LHCN-M2 (cell line): ENCODE measurements at regions not wholly inside any gene's neighbourhood (a gene's known extent, or its start where the extent isn't known, plus 50 kb on each side); places are given as distances from the start of the nearest gene placed in this dataset.

Experiments
- DNase-seq: peaks from one replicate; pipeline ENCODE4 v3.0.0-alpha.2; 2012; ENCODE audit warnings: low read depth

DNA sequence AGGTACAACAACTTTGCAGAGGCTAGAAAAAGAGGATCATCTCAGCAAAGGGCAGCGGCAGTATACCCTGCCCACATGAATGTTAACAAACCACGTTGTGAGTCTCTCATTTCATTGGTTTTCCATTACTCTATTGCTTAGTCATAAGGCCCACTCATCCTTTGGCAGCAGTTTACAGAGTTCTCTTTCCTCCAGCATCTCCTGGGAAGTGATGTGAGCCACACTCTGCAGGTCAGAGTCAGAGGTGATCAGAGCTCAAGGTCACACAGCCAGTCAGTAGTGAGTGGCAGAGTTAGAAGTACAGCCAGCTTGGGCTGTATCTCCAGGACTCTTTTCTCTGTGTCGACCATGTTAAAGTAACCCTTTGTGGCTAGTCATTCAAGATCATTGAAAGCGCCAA lies 599.6 kb upstream of the GRAMD2B start:
- peak; percentile 64 for DNase-seq

DNA sequence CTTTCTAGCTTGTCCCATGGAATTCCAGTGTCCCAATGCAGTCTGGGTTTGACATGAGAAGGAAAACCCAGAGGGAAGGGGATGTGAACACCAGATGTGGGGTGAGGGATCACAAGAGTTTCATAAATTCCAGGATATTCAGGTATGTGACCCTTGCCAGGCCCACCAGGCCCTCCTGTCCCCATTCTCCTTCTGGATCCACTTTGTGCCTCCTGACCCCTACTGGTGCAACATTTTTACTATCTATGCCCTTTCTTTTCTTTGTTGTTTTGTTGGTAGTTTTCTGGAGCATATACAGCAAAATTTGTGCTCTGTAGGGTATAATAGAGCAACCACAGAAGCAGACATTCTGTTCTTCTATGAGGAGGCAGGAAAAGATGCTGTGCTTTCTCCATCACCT lies 597.0 kb upstream of the GRAMD2B start:
- no peak for DNase-seq

DNA sequence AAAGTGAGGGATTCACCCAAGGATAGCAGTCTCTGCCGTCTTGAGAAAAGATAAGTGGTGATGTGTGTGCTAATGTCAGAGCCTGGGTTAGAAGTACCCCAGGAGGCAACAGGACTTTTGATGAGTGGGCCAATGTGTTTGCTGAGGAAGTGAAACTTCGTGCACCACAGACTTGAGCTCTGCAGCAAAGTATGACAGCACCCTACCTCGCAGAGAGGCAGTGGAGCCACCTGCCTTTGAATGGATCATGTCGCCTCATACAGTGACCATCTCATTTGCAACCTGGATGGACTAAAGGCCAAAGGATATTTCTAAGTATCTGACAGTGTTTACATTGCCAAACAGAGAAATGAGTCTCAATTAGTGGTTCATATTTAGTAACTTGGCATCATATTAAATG lies 593.9 kb upstream of the GRAMD2B start:
- DNase-seq = no peak

DNA sequence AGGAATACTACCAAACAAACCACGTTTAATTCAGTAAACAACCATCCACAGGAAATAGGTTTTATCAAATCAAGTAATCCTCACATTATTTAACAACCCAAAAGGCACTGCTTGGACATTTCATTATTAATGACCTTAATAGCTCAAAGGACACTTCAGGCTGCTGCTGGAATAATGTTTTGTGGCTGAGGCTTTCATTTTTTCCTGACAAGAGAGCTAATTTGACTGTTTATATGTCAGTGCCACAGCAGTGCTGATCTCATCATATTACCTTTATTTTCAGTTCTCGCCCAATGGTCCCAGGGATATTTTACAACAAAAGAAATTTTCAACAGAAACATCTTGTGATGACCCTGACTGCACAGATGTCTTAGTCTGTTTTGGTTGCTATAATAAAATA lies 589.8 kb upstream of the GRAMD2B start:
- no peak for DNase-seq

DNA sequence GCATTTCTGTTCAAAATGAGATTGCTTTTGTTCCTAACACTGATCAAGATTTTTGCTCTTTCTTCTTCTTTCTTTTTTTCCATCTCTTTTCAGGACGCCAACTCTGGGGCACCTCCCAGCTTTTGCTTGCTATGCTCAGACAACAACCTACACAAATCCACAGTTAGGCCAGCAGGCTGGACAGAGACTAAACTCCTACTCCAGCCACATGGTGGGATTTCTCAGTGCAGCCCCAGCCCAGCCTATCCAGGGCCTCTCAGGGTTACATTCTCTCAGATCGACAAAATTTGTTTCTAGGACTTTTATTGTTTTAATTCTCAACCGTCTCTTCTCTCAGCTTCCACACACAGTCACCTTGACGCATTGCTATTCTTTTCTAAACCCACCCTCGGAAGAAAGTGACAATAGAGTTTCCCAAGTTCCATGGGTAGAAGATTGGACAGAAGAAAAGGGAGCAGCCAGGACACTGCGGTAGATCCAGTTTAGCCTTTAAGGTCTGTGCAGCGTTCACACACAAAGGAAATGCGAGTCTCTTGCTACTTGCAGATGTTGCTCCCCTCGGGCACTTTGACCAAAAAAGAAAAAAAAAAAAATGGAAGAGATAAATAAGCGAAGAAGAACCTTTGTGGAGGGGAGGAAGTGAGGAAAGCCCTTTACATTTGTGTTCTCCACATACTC lies 588.6 kb upstream of the GRAMD2B start:
- DNase-seq = no peak

DNA sequence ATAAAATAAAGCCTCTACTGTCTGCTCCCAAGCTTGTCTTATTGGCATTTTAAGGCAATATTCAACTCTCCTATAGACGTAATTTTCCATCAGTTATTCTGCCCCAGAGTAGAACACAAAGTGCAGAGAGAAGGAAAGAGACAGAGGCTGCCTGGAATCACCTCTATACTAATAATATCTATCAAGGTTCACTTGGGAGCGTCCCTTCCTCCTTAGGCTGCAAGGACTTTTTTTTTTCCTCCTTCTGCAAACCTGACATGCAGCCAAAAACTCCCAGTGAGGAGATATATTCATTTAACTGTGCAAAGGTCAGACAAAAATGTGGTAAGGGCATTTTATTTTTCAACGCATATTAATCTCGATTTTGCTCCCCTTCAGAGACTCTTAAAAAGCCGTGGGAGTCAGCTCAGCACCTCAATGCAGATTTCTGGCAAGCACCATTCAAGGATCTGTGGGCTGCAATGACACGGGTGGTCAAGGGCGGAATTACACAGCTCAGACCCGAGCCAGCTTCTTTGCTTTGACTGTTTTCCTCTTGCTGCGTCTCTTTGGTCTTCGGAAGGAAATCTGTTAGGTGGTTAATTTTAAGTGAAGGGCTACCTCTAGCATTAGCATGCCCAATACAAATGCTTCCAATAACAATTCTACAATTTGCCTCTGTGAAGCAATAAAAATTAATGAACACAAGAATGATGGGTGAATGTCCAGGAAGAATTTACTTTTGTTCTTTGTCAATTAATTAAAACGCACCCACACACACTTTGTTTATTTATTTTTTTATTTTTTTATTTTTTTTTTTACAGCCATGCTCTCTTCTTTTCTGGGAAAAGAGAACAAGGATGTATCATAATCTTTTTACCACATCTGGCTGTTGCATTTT lies 587.7 kb upstream of the GRAMD2B start:
- peak; percentile 18 for DNase-seq

DNA sequence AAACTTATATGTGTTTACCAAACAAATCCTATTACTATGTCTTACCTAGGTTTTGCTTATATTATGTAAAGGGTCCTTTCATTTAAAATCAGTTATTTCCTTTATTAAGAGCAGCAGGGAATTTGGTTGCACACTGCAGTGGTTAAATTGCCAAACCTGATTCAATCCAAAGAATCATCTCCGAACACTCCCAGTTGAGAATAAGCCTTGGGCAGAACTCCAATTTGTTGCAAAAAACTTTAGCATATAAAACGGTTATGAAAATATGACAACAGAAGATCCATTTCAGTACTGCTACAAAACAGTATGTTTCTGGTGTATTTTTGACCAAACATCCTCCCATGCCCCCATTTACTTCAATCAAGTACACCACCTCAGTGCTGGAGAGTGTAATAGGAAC lies 587.0 kb upstream of the GRAMD2B start:
- DNase-seq = no peak

DNA sequence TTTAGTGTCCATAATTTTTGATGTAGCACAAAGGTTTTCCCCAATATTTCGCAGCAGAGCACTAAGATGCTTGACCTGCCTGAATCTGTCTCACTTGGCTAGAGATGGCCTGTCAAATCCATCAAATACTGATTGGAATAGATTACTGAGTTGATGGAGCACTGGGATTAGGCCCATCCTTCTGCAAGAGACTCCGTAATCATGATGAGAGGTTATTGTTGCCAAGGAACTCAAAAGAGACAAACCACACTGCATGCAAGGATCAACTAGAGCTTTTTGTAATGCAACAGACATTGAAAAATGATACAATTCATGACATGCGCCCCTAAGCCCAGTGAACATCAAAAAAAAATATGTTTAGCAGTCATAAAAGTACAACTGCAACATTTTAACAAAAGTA lies 585.3 kb upstream of the GRAMD2B start:
- no peak for DNase-seq

DNA sequence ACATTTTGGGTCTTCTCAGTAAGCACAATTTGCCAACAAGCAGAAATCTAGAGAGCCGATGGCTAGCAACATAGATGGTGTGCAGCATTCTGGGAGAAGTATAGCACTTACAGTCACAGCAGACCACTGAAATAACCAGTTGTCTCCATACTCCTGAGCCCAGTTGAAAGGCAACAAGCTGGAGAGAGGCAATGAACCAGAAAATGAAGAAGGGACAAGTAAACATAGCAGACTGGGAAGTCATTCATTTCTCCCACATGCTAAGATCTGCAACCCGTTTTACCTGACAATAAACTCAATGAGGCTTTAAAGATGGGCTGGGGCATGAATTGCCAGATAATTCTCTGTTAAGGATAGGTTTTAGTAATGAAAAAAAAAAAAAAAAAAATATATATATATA lies 575.6 kb upstream of the GRAMD2B start:
- DNase-seq = no peak

DNA sequence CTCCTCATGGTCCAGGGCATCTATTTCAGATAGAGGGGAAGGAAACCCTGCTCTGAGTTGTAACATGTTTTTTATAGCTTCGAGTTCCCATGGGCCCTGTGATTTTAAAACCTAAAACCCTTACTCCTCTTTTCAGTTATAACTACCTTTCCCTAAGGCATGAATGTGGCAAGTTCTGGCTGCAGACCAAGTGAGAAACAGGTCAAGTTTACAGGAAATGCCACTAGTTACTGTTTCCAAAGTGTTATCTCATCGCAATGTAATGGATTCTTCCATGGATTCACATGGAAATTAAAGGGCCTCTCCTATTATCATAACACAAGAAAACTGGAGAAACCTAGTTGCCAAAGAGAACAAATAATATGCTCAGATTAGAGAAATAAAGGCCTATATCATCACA lies 574.5 kb upstream of the GRAMD2B start:
- no peak for DNase-seq

DNA sequence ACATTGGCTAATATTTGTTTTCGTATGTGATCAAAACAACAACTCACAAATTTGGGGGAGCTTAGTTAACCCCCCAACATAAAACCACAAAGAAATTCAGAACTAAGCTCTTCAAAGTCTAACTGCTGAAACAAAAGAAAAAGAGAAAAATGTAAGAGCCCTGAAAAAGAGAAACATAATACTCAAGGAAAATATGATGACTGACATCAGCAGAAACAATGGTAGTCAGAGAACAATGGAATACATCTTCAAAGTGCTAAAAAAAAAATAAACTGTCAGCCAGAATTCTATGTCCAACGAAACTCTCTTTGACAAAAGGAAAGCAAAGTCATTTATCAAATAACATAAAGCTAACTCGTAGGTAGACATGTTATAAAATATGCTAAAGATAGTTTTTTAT lies 566.3 kb upstream of the GRAMD2B start:
- DNase-seq = no peak

DNA sequence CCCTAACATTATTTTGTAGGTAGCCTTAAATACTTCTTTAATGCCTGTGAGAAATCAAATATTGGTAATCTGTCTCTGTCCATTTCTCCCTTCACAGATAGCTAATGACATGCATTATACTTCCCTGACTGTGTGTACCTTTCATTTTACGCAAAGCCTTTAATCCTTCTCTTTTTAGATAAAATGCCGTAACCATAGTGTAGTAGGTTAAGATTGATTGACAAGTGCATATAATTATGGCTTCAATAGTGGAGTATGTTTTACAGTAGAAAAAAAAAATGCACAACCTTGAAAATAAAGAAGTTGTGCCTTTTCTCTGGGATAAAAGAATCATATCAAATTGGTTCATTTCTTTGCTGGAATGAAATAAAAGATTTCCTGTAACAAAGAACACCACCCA lies 559.6 kb upstream of the GRAMD2B start:
- no peak for DNase-seq

DNA sequence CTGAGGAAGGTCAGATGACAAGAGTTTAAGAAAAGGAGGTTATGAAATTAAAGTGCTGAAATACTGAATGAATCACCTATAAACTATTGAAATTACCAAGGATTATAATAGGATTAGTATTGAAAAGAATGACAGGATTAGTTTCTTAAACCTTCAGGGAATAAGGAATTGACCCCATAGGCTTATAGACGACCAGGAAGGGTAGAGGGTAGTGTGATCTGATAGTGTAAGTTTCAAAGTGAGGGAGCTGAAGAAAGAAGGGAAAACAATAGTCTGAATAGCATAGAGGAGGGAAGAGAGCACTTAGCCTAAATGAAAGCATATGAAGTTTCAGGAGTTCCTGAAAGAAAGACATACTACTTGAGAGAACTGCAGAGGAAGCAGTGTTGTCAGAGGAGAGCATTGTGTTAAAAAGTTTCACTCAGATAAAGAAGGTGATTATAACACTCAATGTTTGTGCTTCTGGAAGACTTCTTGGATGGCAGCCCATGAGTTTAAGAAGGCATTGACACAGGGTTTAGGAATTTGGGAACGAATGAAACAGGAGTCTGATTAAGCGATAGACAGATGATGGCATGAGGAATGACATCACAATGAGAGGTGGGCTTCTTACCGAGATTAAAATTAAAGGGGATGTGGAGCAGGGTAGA lies 557.9 kb upstream of the GRAMD2B start:
- DNase-seq = peak; percentile 20

DNA sequence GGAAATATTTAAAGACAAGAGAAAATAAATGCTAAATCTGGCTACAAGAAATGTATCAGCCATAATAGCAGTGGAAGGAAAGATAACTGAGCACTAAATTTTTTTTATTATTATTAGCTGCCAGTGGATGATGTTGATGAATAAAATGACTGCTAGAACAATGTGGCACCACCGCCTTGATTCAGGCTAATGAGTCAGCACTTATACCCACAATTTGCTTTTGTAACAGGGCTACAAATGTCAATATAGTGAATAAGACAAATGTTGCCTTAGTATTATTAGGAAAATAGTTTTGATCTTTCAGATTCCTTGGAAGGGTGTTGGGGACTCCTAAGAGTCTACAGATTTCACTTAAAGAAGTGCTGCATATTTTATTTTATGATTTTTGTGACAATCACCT lies 555.2 kb upstream of the GRAMD2B start:
- peak; percentile 22 for DNase-seq

DNA sequence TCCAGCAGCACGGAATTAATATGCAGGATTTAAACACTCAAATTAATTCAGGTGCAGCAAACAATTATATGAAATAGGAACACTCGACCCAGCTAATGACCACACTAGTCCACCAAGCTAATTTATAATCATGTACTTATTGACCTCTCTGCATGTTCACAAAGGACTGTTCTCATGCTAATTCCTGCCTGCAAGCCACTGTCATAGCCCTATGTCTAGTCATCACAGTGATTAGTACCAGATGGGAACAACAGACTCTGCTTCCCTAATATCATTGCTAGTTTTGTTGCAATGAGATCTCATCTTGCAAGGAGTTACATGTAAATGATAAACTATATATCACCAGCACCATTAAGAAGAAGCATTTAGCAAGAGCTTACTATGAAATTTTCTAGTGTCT lies 553.0 kb upstream of the GRAMD2B start:
- DNase-seq = no peak

DNA sequence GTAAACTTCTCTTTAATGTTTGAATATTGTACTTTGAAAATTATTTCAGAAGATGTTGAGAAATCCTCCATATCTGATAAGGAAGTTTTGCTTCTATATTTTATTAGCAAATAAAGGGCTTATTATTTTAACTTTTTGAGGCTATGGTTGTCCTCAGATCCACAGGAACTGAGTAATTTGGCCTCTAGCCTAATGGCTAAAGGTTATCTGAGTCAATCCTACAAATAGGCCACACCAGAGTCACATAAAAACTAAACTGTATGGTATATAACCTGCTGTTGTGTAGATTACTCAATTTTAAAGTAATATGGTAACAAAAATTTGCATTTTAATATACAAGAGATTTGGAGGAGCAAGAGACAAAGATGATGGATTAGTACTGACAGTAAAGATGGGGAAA lies 549.2 kb upstream of the GRAMD2B start:
- DNase-seq = peak; percentile 55

DNA sequence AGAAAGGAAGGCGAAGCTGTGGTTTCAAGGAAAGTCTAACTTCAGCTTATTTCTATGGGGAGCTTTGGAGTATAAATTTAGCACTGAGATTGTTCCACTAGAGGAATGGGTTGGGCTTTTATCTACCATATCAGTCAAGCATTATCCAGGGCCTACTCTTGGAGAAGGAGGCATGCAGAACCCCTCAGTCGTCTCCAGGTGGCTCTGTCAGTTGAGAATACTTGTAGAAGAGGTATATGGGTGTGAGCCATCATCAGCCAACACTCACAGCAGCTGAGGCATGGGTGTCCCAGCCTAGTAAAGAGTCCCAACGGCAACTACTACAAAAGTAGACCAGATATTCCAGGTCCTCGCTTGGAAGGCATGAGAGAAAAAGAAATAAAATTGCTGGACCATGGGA lies 548.5 kb upstream of the GRAMD2B start:
- peak; percentile 35 for DNase-seq

DNA sequence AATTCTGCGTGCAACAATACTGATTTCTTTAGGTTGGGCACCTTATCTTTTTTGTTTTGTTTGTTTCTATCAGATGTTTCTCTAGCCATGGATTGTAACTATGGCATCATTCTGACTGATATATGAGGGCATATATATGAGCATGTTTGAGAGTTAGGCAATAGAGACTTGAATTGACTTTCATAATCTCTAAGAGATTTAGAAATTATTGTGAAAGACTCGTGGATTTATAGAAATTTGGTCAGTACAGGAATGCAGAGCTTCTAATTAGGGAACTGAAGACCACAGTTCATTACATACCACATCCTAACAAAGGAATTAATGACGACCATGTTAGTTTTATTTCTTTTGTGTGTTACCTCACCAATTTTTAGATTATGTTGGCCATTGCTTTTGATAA lies 546.0 kb upstream of the GRAMD2B start:
- DNase-seq = no peak

DNA sequence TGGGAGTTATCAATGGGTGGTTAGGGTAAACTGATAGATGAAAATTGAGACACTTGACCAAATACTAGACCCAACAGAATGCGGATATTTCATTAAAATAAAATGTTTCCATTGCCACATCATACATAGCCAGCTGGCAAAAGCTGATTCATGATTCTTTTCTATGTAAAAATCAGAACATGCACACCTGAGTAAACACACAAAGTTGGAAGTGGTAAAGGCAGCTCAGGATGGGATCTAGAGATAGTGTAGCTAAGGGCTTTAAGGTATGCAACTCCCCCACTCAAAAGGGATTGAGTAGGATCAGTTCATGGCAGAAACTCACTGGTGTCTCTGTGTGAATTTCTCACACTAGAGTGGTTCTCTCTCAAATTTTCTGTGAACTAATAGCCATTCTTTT lies 541.1 kb upstream of the GRAMD2B start:
- DNase-seq = peak; percentile 15

DNA sequence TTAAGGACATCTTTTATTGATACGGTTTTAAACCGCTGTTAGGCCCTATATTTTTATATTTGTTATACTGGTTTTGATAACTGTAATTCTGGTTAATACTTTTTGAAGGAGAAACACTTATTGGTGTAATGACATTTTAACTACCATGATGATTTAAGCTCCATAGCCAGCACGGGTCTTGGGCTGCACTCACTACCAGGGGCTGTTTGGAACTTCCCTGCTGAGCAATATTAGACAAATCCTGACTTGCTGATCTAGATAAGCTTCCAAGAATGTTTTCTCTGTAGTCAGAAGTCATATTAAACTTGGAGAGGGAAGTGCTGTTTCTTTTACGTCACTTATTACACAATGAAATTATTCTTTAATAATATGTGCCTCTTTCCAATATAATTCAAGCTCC lies 540.0 kb upstream of the GRAMD2B start:
- DNase-seq = no peak

DNA sequence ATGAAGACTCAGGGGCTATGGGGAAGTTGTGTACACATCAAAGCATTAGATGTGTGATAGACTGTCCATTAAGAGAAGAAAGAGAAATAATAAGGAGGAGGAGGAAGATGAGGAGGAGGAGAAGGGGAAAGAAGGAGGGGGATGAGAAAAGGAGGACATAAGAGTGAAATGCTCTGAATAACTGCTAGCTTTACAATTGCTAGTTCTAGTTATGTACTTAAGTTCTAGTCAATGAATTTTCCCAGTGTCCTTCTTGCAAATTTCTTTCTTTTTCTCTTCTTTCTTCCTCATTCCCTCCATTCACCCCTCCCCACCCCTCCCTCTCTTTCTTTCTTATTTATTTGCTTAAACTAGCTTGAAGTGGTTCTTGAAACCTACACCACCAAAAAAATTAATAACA lies 534.9 kb upstream of the GRAMD2B start:
- no peak for DNase-seq

DNA sequence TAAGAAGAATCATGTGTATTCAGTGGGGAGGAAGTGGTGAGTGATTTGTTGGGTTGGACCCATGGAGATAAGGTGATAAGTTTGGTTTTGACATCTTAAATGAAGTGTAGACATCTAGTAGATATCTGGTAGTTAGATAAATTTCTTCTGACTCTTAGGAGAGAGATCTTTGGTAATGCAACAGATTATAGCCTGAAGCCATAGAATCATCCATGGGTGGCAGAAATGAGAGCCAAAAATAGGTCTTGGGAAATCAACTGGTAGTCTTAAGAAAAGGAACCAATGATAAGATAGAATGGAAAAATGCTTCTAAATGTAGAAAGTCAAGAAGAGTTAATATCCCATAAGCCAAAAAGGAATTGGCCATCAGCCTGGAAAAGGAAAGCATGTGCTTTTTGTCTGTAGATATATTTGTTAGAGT lies 532.7 kb upstream of the GRAMD2B start:
- DNase-seq = no peak
